ENCODE measurements at regions not wholly inside any gene's neighbourhood (a gene's known extent, or its start where the extent isn't known, plus 50 kb on each side); places are given as distances from the start of the nearest gene placed in this dataset.

DNA sequence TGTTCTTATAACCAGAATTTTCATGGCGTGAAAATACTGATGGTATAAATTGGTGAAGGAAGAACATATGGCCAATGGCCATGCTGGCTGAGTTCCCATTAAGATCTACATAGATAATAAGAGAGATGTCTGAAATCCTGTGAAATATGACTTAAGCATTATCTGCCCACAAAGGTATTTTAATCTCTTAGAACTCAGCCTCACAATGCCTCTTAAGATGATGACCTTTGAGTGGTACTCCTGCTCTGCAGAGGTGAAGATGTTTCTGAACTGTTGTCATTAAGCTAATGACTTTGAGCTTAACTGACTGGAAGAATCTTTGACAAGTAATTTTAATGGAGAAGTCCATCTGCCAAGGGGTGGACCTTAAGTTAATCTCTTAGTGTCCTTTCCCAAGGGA, 148.7 kb downstream of the ZNF326 start:
- no peak for DNase-seq (ENCODE audit: low read depth)
- Histone ChIP-seq H3K36me3 (ENCODE audit: control insufficient read depth, insufficient read depth, low read length) (no peaks in the 10 kb centered on the region), H3K27me3 (ENCODE audit: control insufficient read depth, insufficient read depth, low read length) (no peaks in the 10 kb centered on the region), H3K4me3 (ENCODE audit: low read depth, low read length) (no peak overlapping the region)
- no peak for FAIRE-seq
- TF ChIP-seq, protein P1, sequence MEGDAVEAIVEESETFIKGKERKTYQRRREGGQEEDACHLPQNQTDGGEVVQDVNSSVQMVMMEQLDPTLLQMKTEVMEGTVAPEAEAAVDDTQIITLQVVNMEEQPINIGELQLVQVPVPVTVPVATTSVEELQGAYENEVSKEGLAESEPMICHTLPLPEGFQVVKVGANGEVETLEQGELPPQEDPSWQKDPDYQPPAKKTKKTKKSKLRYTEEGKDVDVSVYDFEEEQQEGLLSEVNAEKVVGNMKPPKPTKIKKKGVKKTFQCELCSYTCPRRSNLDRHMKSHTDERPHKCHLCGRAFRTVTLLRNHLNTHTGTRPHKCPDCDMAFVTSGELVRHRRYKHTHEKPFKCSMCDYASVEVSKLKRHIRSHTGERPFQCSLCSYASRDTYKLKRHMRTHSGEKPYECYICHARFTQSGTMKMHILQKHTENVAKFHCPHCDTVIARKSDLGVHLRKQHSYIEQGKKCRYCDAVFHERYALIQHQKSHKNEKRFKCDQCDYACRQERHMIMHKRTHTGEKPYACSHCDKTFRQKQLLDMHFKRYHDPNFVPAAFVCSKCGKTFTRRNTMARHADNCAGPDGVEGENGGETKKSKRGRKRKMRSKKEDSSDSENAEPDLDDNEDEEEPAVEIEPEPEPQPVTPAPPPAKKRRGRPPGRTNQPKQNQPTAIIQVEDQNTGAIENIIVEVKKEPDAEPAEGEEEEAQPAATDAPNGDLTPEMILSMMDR (IDR thresholded peaks at IDR 0.05; ENCODE audit: insufficient read depth, low read length, severe bottlenecking): no peak

DNA sequence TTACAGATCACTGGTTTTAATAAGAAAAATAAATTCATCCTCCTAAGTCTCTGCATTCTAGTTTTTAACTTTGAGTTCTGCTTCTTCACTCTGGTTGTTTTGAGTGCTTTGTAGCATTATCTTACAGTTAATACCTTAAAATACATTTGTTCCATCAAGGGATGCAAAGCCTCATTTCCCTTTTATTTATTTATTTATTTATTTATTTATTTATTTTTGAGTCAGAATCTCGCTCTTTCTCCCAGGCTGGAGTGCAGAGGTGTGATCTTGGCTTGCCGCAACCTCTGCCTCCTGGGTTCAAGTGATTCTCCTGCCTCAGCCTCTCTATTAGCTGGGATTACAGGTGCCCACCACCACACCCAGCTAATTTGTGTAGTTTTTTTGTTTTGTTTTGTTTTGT, 147.8 kb downstream of the ZNF326 start:
- Histone ChIP-seq H3K4me3 (ENCODE audit: low read depth, low read length) (no peak overlapping the region), H3K36me3 (ENCODE audit: control insufficient read depth, insufficient read depth, low read length) (no peaks in the 10 kb centered on the region), H3K27me3 (ENCODE audit: control insufficient read depth, insufficient read depth, low read length) (no peaks in the 10 kb centered on the region)
- TF ChIP-seq, protein P1 (IDR thresholded peaks at IDR 0.05; ENCODE audit: insufficient read depth, low read length, severe bottlenecking): no peak
- no peak for DNase-seq (ENCODE audit: low read depth)
- FAIRE-seq: no peak

DNA sequence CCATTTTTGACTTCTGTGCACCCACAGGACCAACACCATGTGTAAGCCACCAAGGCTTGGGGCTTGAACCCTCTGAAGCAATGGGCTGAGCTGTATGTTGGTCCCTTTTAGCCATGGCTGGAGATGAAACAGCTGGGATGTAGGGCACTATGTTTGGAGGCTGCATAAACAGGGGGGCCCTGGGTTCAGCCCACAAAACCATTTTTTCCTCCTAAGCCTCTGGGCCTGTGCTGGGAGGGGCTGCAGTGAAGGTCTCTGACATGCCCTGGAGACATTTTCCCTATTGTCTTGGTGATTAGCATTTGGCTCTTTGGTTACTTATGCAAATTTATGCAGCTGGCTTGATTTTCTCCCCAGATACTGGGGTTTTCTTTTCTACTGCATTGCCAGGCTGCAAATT, 144.9 kb downstream of the ZNF326 start:
- DNase-seq (ENCODE audit: low read depth): no peak
- Histone ChIP-seq H3K27me3 (ENCODE audit: control insufficient read depth, insufficient read depth, low read length) (peaks cover 2% of the 10 kb centered on the region), H3K4me3 (ENCODE audit: low read depth, low read length) (no peak overlapping the region), H3K36me3 (ENCODE audit: control insufficient read depth, insufficient read depth, low read length) (no peaks in the 10 kb centered on the region)
- no peak for FAIRE-seq
- TF ChIP-seq, protein P1 (IDR thresholded peaks at IDR 0.05; ENCODE audit: insufficient read depth, low read length, severe bottlenecking): no peak

DNA sequence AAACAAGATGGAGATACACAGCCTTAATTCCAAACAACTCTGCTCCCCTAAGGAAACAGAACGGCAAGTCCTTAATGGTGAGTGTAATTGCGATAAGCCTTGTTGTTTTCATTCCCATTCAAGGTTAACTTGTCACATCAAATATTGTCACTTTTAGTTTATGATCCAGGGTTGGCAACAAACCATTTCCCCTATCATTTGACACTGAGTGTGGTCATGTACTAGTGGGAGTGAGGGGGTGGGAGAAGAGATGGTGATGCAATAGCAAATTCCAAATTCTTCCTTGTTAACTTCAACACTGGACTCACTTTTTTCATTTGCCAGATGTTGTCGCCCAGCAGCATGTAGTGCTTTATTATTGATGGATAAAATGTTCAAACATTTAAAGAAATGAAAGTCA, 140.4 kb downstream of the ZNF326 start:
- peaks cover 4% of the 10 kb centered on the region for H3K27me3 ChIP-seq (ENCODE audit: control insufficient read depth, insufficient read depth, low read length)
- H3K36me3 ChIP-seq (ENCODE audit: control insufficient read depth, insufficient read depth, low read length): no peaks in the 10 kb centered on the region
- no peak for FAIRE-seq
- TF ChIP-seq, protein P1 (IDR thresholded peaks at IDR 0.05; ENCODE audit: insufficient read depth, low read length, severe bottlenecking): no peak
- H3K4me3 ChIP-seq (ENCODE audit: low read depth, low read length): no peak overlapping the region
- no peak for DNase-seq (ENCODE audit: low read depth)

- DNase-seq (ENCODE audit: low read depth): no peak
- Histone ChIP-seq H3K4me3 (ENCODE audit: low read depth, low read length) (no peak overlapping the region), H3K36me3 (ENCODE audit: control insufficient read depth, insufficient read depth, low read length) (no peaks in the 10 kb centered on the region), H3K27me3 (ENCODE audit: control insufficient read depth, insufficient read depth, low read length) (peaks cover 4% of the 10 kb centered on the region)
- TF ChIP-seq, protein P1 (IDR thresholded peaks at IDR 0.05; ENCODE audit: insufficient read depth, low read length, severe bottlenecking): no peak
- no peak for FAIRE-seq
Observed at GRCh38 chr1:90134175-90134955, 139.5 kb downstream of the ZNF326 start.

DNA sequence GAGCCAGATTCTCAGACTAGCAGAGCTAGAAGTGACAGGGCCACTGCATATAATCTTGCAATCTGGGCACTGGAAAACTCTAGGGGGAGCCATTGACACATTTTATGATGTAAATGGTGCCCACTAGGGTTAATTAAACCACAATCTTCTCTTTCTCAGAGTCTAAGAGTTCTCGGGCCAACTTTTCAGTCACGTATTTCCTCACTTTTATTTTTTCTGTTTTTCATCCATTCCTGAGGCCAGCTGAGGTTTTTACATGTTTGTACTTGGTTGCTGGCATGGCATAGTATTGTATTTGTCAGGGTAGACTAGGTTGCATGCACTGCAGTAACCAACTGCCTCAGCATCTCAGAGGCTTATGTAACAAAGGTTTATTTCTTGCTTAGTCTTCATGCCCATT, 138.2 kb downstream of the ZNF326 start:
- no peak overlapping the region for H3K4me3 ChIP-seq (ENCODE audit: low read depth, low read length)
- no peaks in the 10 kb centered on the region for H3K36me3 ChIP-seq (ENCODE audit: control insufficient read depth, insufficient read depth, low read length)
- H3K27me3 ChIP-seq (ENCODE audit: control insufficient read depth, insufficient read depth, low read length): peaks cover 4% of the 10 kb centered on the region
- TF ChIP-seq, protein P1 (IDR thresholded peaks at IDR 0.05; ENCODE audit: insufficient read depth, low read length, severe bottlenecking): peak; percentile 71
- no peak for FAIRE-seq
- peak; percentile 52 for DNase-seq (ENCODE audit: low read depth)
